GM18499 (cell line): ENCODE measurements at regions not wholly inside any gene's neighbourhood (a gene's known extent, or its start where the extent isn't known, plus 50 kb on each side); places are given as distances from the start of the nearest gene placed in this dataset.

Experiments
- ATAC-seq: cut with Tn5 transposase; IDR thresholded peaks from one replicate; pipeline ENCODE4 v1.9.1; 2021; ENCODE audit warnings: moderate number of reproducible peaks; ENCODE audit not compliant: insufficient read depth, unreplicated experiment

- ATAC-seq, result no peak
Measured at GRCh38 chr4:85243857-85244256, 231.1 kb upstream of the ARHGAP24 start.

GRCh38 chr4:85244638-85245037 is 230.3 kb upstream of the ARHGAP24 start:
- no peak for ATAC-seq

- no peak for ATAC-seq
Measured at GRCh38 chr4:85246055-85246454, 228.9 kb upstream of the ARHGAP24 start.

GRCh38 chr4:85250852-85251251 is 224.1 kb upstream of the ARHGAP24 start:
- ATAC-seq, result no peak

GRCh38 chr4:85257817-85258370 is 217.1 kb upstream of the ARHGAP24 start:
- no peak for ATAC-seq

GRCh38 chr4:85260064-85260463 is 214.9 kb upstream of the ARHGAP24 start:
- ATAC-seq, result no peak

GRCh38 chr4:85265234-85265633 is 209.7 kb upstream of the ARHGAP24 start:
- ATAC-seq, result no peak

GRCh38 chr4:85268188-85268587 is 206.8 kb upstream of the ARHGAP24 start:
- ATAC-seq, result no peak

GRCh38 chr4:85268961-85269360 is 206.0 kb upstream of the ARHGAP24 start:
- ATAC-seq, result no peak

- no peak for ATAC-seq
Measured at GRCh38 chr4:85274955-85275354, 200.0 kb upstream of the ARHGAP24 start.

- ATAC-seq, result no peak
Measured at GRCh38 chr4:85280963-85281362, 194.0 kb upstream of the ARHGAP24 start.

GRCh38 chr4:85291226-85291625 is 183.7 kb upstream of the ARHGAP24 start:
- ATAC-seq, result no peak

- ATAC-seq, result no peak
Measured at GRCh38 chr4:85298037-85298436, 176.9 kb upstream of the ARHGAP24 start.

- no peak for ATAC-seq
Measured at GRCh38 chr4:85302193-85302736, 172.7 kb upstream of the ARHGAP24 start.

GRCh38 chr4:85302756-85303155 is 172.2 kb upstream of the ARHGAP24 start:
- no peak for ATAC-seq

- ATAC-seq, result no peak
Measured at GRCh38 chr4:85318415-85318814, 156.5 kb upstream of the ARHGAP24 start.

GRCh38 chr4:85358831-85359230 is 116.1 kb upstream of the ARHGAP24 start:
- ATAC-seq, result no peak

- ATAC-seq, result no peak
Measured at GRCh38 chr4:85362550-85362949, 112.4 kb upstream of the ARHGAP24 start.

- no peak for ATAC-seq
Measured at GRCh38 chr4:85367815-85368214, 107.1 kb upstream of the ARHGAP24 start.

GRCh38 chr4:85368240-85368639 is 106.7 kb upstream of the ARHGAP24 start:
- ATAC-seq, result no peak

GRCh38 chr4:85368932-85369331 is 106.0 kb upstream of the ARHGAP24 start:
- ATAC-seq, result no peak

GRCh38 chr4:85369703-85370380 is 105.1 kb upstream of the ARHGAP24 start:
- ATAC-seq, result no peak
